ENCODE measurements at regions not wholly inside any gene's neighbourhood (a gene's known extent, or its start where the extent isn't known, plus 50 kb on each side); places are given as distances from the start of the nearest gene placed in this dataset.

GRCh38 chr12:58263816-58264215, 322.4 kb downstream of the ATP23 start:
- no TSS peak for BruUV-seq (replicated peaks)
- intact Hi-C loops (cut with micrococcal nuclease; ENCODE audit: unreplicated experiment) = no loop called here
- DNase-seq (ENCODE audit: low read depth, low spot score) (no peak), ATAC-seq (no peak)
- H3K27ac ChIP-seq (ENCODE audit: low read length) = no peak overlapping the region
- TF ChIP-seq SIN3A (IDR thresholded peaks at IDR 0.05; ENCODE audit: borderline replicate concordance, insufficient read depth, low read depth, low read length) = no peak
- no peak for TF ChIP-seq POLR2AphosphoS5 (IDR thresholded peaks at IDR 0.05; ENCODE audit: low read depth, low read length)
- TF ChIP-seq CTCF (IDR thresholded peaks at IDR 0.05) = no peak
- no peak for TF ChIP-seq REST (IDR thresholded peaks at IDR 0.05; ENCODE audit: insufficient read depth in 1 of 2, low read depth in 2 of 2, low read length in 1 of 2)
- no peak for TF ChIP-seq TCF7L2 (IDR thresholded peaks at IDR 0.05; ENCODE audit: low read depth, low read length)
- H3K36me3 ChIP-seq (ENCODE audit: control insufficient read depth, insufficient read depth, low read length) = no peaks in the 10 kb centered on the region
- H3K27me3 ChIP-seq (ENCODE audit: control insufficient read depth, insufficient read depth, low read length) = no peaks in the 10 kb centered on the region
- ChIA-PET CTCF (interaction anchor here (0.7 kb wide), 1 partner anchor 16 kb away, joined by 3 read pairs; no protein-coding TSS in a partner anchor), POLR2A (no interaction called here)
- in situ Hi-C loops (cut with HindIII; ENCODE audit: low pct_unique_long_range_greater_than_20kb, low sequenced_read_pairs) = no loop called here
- H3K4me3 ChIP-seq (ENCODE audit: low read depth in 2 of 2, low read length in 2 of 2) = no peak overlapping the region
- H3K4me1 ChIP-seq (ENCODE audit: control insufficient read depth, insufficient read depth, low read length) = no peaks in the 10 kb centered on the region
- H3K9me3 ChIP-seq (ENCODE audit: control insufficient read depth, insufficient read depth, low read depth, low read length) = no peaks in the 10 kb centered on the region

GRCh38 chr12:58268069-58268468, 326.7 kb downstream of the ATP23 start:
- DNase-seq (ENCODE audit: low read depth, low spot score) = no peak
- CTCF ChIA-PET = no interaction called here
- in situ Hi-C loops (cut with HindIII; ENCODE audit: low pct_unique_long_range_greater_than_20kb, low sequenced_read_pairs) = no loop called here

More at GRCh38 chr12:58268069-58268468, 326.7 kb downstream of the ATP23 start:
- POLR2A ChIA-PET = no interaction called here
- TF ChIP-seq SIN3A (IDR thresholded peaks at IDR 0.05; ENCODE audit: borderline replicate concordance, insufficient read depth, low read depth, low read length) (no peak), TCF7L2 (IDR thresholded peaks at IDR 0.05; ENCODE audit: low read depth, low read length) (no peak), POLR2AphosphoS5 (IDR thresholded peaks at IDR 0.05; ENCODE audit: low read depth, low read length) (no peak), CTCF (IDR thresholded peaks at IDR 0.05) (no peak), REST (IDR thresholded peaks at IDR 0.05; ENCODE audit: insufficient read depth in 1 of 2, low read depth in 2 of 2, low read length in 1 of 2) (no peak)
- no TSS peak for BruUV-seq (replicated peaks)
- Histone ChIP-seq H3K4me3 (ENCODE audit: low read depth in 2 of 2, low read length in 2 of 2) (no peak overlapping the region), H3K4me1 (ENCODE audit: control insufficient read depth, insufficient read depth, low read length) (no peaks in the 10 kb centered on the region), H3K27ac (ENCODE audit: low read length) (no peak overlapping the region), H3K27me3 (ENCODE audit: control insufficient read depth, insufficient read depth, low read length) (no peaks in the 10 kb centered on the region), H3K9me3 (ENCODE audit: control insufficient read depth, insufficient read depth, low read depth, low read length) (no peaks in the 10 kb centered on the region), H3K36me3 (ENCODE audit: control insufficient read depth, insufficient read depth, low read length) (no peaks in the 10 kb centered on the region)
- ATAC-seq = no peak
- intact Hi-C loops (cut with micrococcal nuclease; ENCODE audit: unreplicated experiment) = no loop called here

Data from Panc1 (cell line).